HG03060 (cell line): ENCODE measurements at regions not wholly inside any gene's neighbourhood (a gene's known extent, or its start where the extent isn't known, plus 50 kb on each side); places are given as distances from the start of the nearest gene placed in this dataset.
"Not testable (repeated sequence)": the region's sequence is repeated elsewhere in the genome, so short reads cannot be mapped to it uniquely, and the experiment has no call there.

ENCODE experiments used
- ATAC-seq: cut with Tn5 transposase; IDR thresholded peaks from one replicate; pipeline ENCODE4 v1.9.1; 2021; ENCODE audit warnings: low read depth, moderate number of reproducible peaks; ENCODE audit not compliant: unreplicated experiment

GRCh38 chr15:96135166-96136093 lies 195.1 kb upstream of the NR2F2 start:
- ATAC-seq, result no peak

- ATAC-seq, result no peak
Measured at GRCh38 chr15:96138985-96139384, 191.5 kb upstream of the NR2F2 start.

DNA sequence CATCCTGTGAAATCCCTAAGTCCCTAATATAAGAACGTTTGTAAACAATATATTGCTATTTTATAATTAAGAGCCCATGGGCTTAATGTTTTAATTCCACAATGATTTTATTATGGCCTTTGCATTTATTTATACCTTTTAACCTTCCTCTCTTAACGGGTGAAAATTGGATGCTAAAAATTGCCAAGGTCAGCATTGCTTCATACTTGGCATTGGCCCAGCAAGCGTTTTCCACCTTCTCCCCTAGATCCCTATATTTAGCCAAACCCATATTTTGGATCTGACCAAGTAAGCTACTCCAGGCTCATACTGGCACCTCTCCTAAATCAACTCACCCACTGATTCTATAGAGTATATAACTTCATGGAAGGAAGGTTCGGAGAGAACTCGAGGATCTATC lies 188.0 kb upstream of the NR2F2 start:
- no peak for ATAC-seq

DNA sequence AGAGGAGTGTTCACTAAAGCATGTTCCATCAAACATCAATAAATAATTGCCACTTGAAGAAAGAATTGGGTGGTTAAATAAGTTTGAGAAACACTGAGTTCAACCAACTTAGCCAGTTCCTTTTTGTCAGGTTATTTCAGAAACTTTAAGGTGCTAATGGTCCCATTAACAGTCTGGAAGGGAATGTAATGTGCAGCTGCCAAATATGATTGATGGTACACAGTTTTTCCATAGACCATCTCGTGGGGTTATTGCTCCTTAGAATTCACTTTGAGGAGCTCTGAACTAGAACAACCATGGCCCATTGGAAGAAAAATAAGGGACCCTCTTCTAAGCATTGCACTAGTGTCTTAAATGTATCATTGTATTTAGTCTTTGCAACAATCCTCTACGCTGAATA lies 185.8 kb upstream of the NR2F2 start:
- no peak for ATAC-seq

DNA sequence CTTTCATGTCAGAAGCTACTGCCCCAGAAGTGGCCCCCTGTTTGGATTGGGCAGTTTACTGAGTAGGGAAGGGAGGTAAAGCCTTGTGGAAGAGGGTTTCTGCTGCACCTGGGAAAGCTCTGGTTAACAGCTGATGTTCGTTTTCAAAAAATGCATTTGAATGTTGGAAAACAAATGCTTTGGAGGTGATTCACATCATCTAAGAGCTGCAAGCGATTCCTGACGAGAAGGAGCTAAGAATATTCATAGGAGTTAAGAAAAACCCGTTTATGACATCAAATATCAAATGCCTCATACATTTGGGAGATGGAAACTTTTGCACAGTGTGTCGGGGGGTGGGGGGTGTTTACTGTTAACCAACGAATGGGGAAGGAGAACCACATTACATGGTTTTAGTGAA lies 183.8 kb upstream of the NR2F2 start:
- ATAC-seq, result no peak

DNA sequence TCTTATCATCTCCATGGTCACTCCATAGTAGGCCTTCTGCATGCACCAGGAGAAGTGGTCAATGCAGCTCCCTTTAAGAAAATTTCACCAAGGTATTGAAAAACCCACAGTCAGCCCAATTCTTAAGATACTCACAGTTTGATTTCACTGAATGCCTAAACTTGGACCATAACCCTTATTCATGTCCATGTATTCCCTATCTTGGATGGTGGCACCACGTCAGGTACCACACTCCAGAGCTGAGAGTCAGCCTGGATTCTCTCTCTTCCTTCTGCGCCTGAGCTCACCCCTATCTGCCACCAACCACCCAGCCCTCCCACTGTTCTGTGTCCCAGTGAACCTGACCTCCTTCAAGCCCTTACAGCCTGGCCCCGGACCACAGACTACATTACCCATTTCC lies 183.2 kb upstream of the NR2F2 start:
- ATAC-seq, result no peak

GRCh38 chr15:96150254-96150653 lies 180.2 kb upstream of the NR2F2 start:
- no peak for ATAC-seq

DNA sequence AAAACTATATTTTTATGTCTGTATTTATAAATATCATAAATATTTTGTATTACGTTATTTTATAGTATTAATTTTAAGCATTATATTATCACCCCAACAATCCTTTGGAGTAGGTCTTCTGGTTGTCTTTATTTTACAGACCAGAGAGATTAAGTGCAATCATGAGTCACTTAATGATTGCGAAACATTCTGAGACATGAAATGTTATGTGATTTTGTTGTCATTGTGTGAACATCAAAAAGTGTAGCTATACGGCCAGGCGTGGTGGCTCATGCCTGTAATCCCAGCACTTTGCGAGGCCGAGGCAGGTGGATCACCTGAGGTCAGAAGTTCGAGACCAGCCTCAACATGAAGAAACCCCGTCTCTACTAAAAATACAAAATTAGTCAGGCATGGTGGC lies 178.8 kb upstream of the NR2F2 start:
- not testable (repeated sequence) for ATAC-seq

DNA sequence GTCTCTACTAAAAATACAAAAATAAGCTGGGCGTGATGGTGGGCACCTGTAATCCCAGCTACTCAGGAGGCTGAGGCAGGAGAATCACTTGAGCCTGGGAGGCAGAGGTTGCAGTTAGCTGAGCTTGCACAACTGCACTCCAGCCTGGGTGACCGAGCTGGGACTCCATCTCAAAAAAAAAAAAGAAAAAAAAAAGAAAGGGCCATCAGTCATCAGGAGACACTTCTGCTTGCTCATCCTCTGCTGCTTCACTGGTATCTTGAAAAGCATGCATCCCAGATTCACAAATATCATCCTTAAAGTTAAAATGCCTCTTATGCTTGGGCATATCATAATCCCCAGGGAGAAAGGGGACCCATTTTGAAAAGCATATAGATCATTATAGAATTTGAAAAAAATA lies 176.6 kb upstream of the NR2F2 start:
- no peak for ATAC-seq

DNA sequence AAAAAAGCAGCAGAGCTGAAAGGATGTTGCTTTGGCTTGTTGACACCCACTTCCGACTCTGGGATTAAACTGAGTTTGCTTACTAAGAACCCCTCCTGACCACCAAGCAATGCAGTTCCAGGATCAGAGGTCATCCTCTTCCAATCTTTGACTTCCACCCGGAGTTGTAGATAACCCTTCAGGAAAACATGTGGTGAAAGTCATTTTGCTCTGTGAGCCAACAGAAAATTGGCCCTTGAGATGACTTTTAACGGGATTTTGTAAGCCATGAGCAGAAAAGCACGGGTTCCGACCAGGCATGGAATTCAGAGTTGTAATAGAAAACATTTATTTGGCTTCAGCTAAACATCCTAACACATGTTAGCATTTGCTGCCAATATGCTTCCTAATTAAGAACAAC lies 171.6 kb upstream of the NR2F2 start:
- ATAC-seq, result no peak

GRCh38 chr15:96160269-96160668 lies 170.2 kb upstream of the NR2F2 start:
- ATAC-seq, result no peak

- no peak for ATAC-seq
Measured at GRCh38 chr15:96160800-96161199, 169.7 kb upstream of the NR2F2 start.

- no peak for ATAC-seq
Measured at GRCh38 chr15:96162322-96162721, 168.2 kb upstream of the NR2F2 start.

DNA sequence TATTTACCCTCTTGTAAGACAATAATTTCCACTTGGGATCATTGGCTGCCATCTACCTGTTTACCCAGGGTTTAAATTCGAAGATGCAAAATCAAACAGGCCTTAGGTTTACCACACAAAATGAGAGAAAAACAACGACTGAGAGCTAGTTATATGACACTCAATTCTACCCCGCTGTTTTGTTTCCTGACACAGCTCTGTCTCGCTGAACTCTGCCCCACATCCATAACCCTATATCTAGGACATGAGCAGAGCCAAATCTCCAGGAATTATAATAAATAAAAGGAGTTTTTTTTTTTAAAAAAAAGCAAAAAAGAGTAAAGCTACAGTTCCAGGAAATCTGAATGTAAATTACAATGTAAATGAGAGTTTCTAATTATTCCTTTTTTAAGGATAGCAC lies 165.4 kb upstream of the NR2F2 start:
- no peak for ATAC-seq

DNA sequence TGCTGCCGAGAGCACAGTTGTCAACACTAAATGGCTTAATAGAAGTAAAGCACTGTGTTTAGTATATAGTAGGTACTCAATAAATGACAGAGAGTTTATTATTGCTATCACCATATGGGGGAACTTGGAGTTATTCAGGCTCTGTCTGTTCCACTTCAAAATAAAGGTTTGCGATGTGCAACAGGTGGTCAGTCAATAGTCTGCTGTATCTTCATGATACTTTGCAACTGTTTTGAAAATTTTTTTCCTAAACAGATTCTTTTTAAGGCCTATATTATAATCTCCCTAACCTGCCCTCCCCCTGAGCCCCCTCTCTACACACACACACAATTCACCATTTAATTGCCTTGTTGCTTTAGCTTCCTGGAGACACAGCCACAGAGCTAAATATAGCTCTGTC lies 164.7 kb upstream of the NR2F2 start:
- ATAC-seq, result no peak

DNA sequence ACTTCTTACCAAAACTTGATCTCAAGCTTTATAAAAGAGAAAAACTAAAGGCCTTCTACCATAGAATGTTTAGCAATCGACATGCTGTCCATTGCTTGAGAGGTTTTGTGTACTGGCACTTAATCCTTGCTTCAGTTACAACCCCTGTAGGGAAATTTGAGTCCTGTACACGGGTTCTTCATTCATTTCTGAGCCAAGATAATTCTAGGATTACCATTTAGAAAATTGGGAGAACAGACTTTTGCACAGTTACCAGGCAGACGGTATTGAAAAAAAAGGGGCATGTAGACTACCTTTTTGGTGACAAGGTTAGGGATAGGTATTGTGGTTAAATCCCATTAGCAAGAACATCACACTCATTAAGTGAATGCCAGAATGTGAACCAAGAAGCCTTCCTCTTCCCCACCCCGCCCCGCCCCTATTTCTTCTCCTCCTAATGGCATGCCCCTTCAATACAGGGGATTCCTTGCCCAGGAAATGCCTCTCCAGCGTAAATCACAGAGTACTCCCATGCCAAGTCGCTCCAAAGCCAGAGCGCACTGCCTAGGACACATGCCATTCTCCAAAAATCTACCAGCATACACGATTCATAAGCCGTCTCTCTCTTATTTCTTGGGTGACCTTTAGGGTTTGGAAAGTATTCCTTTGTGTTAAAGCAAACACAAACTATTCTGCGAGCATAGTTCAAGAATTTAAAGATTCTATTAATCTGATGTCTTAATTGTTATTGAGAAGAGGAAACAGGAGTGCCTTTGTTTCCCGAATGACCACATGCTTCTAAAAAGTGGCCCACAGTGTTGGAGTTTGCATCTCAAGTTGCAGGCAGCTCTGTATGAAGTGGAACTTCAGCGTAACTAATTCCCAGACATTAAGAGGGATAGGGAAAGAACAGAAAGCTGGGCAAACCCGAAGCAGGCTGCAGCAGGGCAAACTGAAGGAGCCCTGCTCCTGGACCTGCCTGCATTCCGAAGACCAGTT lies 164.0 kb upstream of the NR2F2 start:
- ATAC-seq, result no peak

DNA sequence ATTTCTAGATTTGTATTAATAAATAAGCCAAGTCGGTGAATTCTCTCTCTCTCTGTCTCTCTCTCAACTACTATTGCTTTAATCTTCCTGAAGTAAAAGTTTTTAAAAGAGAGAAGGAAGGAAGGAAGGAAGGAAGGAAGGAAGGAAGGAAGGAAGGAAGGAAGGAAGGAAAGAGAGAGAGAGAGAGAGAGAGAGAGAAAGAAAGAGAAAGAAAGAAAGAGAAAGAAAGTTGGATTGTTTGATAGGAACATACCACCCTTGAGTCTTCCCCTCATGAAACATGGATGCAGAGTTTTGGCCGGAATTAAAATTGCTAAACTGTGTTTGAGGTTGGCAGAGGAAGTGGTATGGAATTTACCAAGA lies 159.9 kb upstream of the NR2F2 start:
- not testable (repeated sequence) for ATAC-seq

- no peak for ATAC-seq
Measured at GRCh38 chr15:96170979-96171739, 159.3 kb upstream of the NR2F2 start.

DNA sequence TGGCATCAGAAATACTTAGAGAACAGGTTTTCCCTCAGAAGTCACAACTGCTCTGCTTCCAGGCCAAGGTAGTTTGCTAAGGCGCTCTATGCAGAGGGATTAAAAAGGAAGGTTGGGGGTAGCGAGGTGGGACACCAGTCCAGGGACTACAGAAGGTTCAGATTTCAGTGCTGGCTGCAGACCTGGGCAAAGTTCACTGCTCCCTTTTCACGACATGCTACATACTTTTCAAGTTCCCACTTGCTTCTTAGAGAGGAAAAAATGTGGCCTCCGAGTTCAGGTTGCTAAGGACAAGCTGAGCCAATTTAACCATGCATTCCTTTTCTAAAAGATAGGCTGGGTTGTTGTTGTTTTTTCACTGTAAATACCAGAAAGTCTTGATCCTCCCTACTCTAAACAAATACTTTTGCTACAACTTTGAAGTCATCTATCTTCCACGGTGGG lies 158.6 kb upstream of the NR2F2 start:
- no peak for ATAC-seq

- no peak for ATAC-seq
Measured at GRCh38 chr15:96172417-96172816, 158.1 kb upstream of the NR2F2 start.

DNA sequence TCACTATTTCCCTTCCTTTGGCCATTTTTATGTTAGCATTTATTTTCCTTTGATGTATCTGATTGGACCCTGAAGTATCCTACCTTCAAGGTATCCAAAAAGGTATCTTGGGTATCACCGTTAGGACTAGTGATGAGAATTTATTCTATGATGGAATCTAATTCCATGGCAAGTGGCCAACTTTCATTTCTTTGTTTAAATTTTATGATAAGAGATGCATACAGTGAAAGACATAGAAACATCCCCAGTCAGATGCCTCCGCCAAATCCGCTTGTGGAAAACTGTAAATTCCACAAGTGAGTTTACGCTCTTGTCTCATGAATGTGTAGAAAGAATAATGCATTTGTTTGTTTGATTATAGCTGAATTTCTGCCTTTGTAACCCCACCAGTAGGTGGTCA lies 153.7 kb upstream of the NR2F2 start:
- no peak for ATAC-seq
